ENCODE measurements at regions not wholly inside any gene's neighbourhood (a gene's known extent, or its start where the extent isn't known, plus 50 kb on each side); places are given as distances from the start of the nearest gene placed in this dataset.
A peak's percentile ranks its signal among the peaks of the same experiment; 100 is the strongest.

- no peak for DNase-seq (ENCODE audit: low read depth)
- no peak for TF ChIP-seq CTCF (IDR thresholded peaks at IDR 0.05; ENCODE audit: control insufficient read depth, extremely low read depth, insufficient read depth)
- no peak overlapping the region for H3K4me3 ChIP-seq (ENCODE audit: low read depth, low read length)
Measured at GRCh38 chr2:221642447-221642846, 70.3 kb upstream of the EPHA4 start.

GRCh38 chr2:221641181-221641871 is 69.2 kb upstream of the EPHA4 start:
- no peak for DNase-seq (ENCODE audit: low read depth)
- TF ChIP-seq CTCF (IDR thresholded peaks at IDR 0.05; ENCODE audit: control insufficient read depth, extremely low read depth, insufficient read depth): no peak

GRCh38 chr2:221640686-221641085 is 68.6 kb upstream of the EPHA4 start:
- no peak for TF ChIP-seq CTCF (IDR thresholded peaks at IDR 0.05; ENCODE audit: control insufficient read depth, extremely low read depth, insufficient read depth)
- H3K4me3 ChIP-seq (ENCODE audit: low read depth, low read length): no peak overlapping the region
- no peak for DNase-seq (ENCODE audit: low read depth)

More at GRCh38 chr2:221641181-221641871, 69.2 kb upstream of the EPHA4 start:
- no peak overlapping the region for H3K4me3 ChIP-seq (ENCODE audit: low read depth, low read length)

GRCh38 chr2:221637851-221638250 is 65.7 kb upstream of the EPHA4 start:
- no peak for TF ChIP-seq CTCF (IDR thresholded peaks at IDR 0.05; ENCODE audit: control insufficient read depth, extremely low read depth, insufficient read depth)
- no peak overlapping the region for H3K4me3 ChIP-seq (ENCODE audit: low read depth, low read length)
- no peak for DNase-seq (ENCODE audit: low read depth)

GRCh38 chr2:221635949-221636348 is 63.8 kb upstream of the EPHA4 start:
- no peak overlapping the region for H3K4me3 ChIP-seq (ENCODE audit: low read depth, low read length)
- 0 out of 2 replicates have a peak, but pooled peaks have one; percentile 14 for TF ChIP-seq CTCF (IDR thresholded peaks at IDR 0.05; ENCODE audit: control insufficient read depth, extremely low read depth, insufficient read depth)
- DNase-seq (ENCODE audit: low read depth): peak; percentile 6

GRCh38 chr2:221629468-221629867 is 57.4 kb upstream of the EPHA4 start:
- DNase-seq (ENCODE audit: low read depth): no peak
- TF ChIP-seq CTCF (IDR thresholded peaks at IDR 0.05; ENCODE audit: control insufficient read depth, extremely low read depth, insufficient read depth): no peak
- no peak overlapping the region for H3K4me3 ChIP-seq (ENCODE audit: low read depth, low read length)

- DNase-seq (ENCODE audit: low read depth): no peak
- no peak overlapping the region for H3K4me3 ChIP-seq (ENCODE audit: low read depth, low read length)
- TF ChIP-seq CTCF (IDR thresholded peaks at IDR 0.05; ENCODE audit: control insufficient read depth, extremely low read depth, insufficient read depth): no peak
Measured at GRCh38 chr2:221624475-221624874, 52.4 kb upstream of the EPHA4 start.

Measured in LNCaP clone FGC (cell line).